MM.1S (cell line): ENCODE measurements at regions not wholly inside any gene's neighbourhood (a gene's known extent, or its start where the extent isn't known, plus 50 kb on each side); places are given as distances from the start of the nearest gene placed in this dataset.

Source experiments
- DNase-seq: peaks from one replicate; pipeline ENCODE4 v3.0.0-alpha.2; 2015
- H2AFZ ChIP-seq: fragments of 300-600 bp; sonication (generic); 2 replicates; pipeline ENCODE4 v1.6.0; 2016; ENCODE audit warnings: antibody characterized with exemption, low read length
- H3F3A ChIP-seq: fragments of 300-600 bp; sonication (generic); 2 replicates; pipeline ENCODE4 v1.6.1; 2016; ENCODE audit warnings: mild to moderate bottlenecking, antibody characterized with exemption, low read length, moderate library complexity, mixed read lengths; ENCODE audit not compliant: insufficient read depth
- H3K27ac ChIP-seq: fragments of 300-600 bp; sonication (generic); 2 replicates; pipeline ENCODE4 v1.5.1; 2016; ENCODE audit warnings: mild to moderate bottlenecking, low read length
- H3K27me3 ChIP-seq: fragments of 300-600 bp; sonication (generic); replicated peaks from 2 replicates; pipeline ENCODE4 v1.6.0; 2016; ENCODE audit warnings: low read length; ENCODE audit not compliant: insufficient read depth
- H3K36me3 ChIP-seq: fragments of 300-600 bp; sonication (generic); replicated peaks from 2 replicates; pipeline ENCODE4 v1.6.1; 2016; ENCODE audit warnings: mild to moderate bottlenecking, low read length, mixed read lengths; ENCODE audit not compliant: insufficient read depth
- H3K4me1 ChIP-seq: fragments of 300-600 bp; sonication (generic); 2 replicates; pipeline ENCODE4 v1.6.1; 2016; ENCODE audit warnings: low read length, mixed read lengths
- H3K4me2 ChIP-seq: fragments of 300-600 bp; sonication (generic); 2 replicates; pipeline ENCODE4 v1.6.0; 2016; ENCODE audit warnings: low read depth, low read length
- H3K4me3 ChIP-seq: fragments of 300-600 bp; sonication (generic); 2 replicates; pipeline ENCODE4 v1.5.1; 2016; ENCODE audit warnings: low read length, mixed read lengths
- H3K79me2 ChIP-seq: fragments of 300-600 bp; sonication (generic); 2 replicates; pipeline ENCODE4 v1.6.1; 2016; ENCODE audit warnings: mixed run types, low read length, mixed read lengths
- H3K9ac ChIP-seq: fragments of 300-600 bp; sonication (generic); 2 replicates; pipeline ENCODE4 v1.6.1; 2016; ENCODE audit warnings: low read length, mixed read lengths
- H3K9me2 ChIP-seq: fragments of 300-600 bp; sonication (generic); replicated peaks from 2 replicates; pipeline ENCODE4 v1.6.1; 2016; ENCODE audit warnings: mild to moderate bottlenecking, low read length, mixed read lengths; ENCODE audit not compliant: insufficient read depth
- H3K9me3 ChIP-seq: fragments of 300-600 bp; sonication (generic); replicated peaks from 2 replicates; pipeline ENCODE4 v1.6.1; 2016; ENCODE audit warnings: mild to moderate bottlenecking, low read length, mixed read lengths; ENCODE audit not compliant: insufficient read depth
- H4K20me1 ChIP-seq: fragments of 300-600 bp; sonication (generic); 2 replicates; pipeline ENCODE4 v1.6.1; 2016; ENCODE audit warnings: mild to moderate bottlenecking, low read length, moderate library complexity, mixed read lengths; ENCODE audit not compliant: insufficient read depth
- EZH2 ChIP-seq: fragments of 300-600 bp; sonication (generic); optimal IDR thresholded peaks from 2 replicates; pipeline ENCODE3; 2017; ENCODE audit warnings: low read depth, mild to moderate bottlenecking, antibody characterized with exemption, low read length, mixed read lengths
- EZH2phosphoT487 ChIP-seq: fragments of 300-600 bp; sonication (generic); IDR thresholded peaks from 2 replicates; pipeline ENCODE4 v1.6.1; 2018; ENCODE audit warnings: antibody characterized with exemption, low read length
- TF ChIP-seq, protein P1 (sequence below): fragments of 300-600 bp; sonication (generic); IDR thresholded peaks from 2 replicates; pipeline ENCODE4 v1.5.1; 2016; ENCODE audit warnings: antibody characterized with exemption, low read length, mixed read lengths

- no peak overlapping the region for H3K4me3 ChIP-seq
- no peak overlapping the region for H3K4me2 ChIP-seq
- H2AFZ ChIP-seq = no peak overlapping the region
- H4K20me1 ChIP-seq = no peaks in the 10 kb centered on the region
- H3K27ac ChIP-seq = no peak overlapping the region
- peaks cover 29% of the 10 kb centered on the region for H3K4me1 ChIP-seq
- H3K9me3 ChIP-seq = no peaks in the 10 kb centered on the region
- DNase-seq = no peak
- H3K36me3 ChIP-seq = no peaks in the 10 kb centered on the region
- no peaks in the 10 kb centered on the region for H3K79me2 ChIP-seq
- H3F3A ChIP-seq = peaks cover 26% of the 10 kb centered on the region
- no peaks in the 10 kb centered on the region for H3K9me2 ChIP-seq
- no peak overlapping the region for H3K9ac ChIP-seq
- TF ChIP-seq EZH2 = no peak
- TF ChIP-seq EZH2phosphoT487 = no peak
- TF ChIP-seq, protein P1, sequence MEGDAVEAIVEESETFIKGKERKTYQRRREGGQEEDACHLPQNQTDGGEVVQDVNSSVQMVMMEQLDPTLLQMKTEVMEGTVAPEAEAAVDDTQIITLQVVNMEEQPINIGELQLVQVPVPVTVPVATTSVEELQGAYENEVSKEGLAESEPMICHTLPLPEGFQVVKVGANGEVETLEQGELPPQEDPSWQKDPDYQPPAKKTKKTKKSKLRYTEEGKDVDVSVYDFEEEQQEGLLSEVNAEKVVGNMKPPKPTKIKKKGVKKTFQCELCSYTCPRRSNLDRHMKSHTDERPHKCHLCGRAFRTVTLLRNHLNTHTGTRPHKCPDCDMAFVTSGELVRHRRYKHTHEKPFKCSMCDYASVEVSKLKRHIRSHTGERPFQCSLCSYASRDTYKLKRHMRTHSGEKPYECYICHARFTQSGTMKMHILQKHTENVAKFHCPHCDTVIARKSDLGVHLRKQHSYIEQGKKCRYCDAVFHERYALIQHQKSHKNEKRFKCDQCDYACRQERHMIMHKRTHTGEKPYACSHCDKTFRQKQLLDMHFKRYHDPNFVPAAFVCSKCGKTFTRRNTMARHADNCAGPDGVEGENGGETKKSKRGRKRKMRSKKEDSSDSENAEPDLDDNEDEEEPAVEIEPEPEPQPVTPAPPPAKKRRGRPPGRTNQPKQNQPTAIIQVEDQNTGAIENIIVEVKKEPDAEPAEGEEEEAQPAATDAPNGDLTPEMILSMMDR = no peak
- H3K27me3 ChIP-seq = no peaks in the 10 kb centered on the region
These were observed 669.2 kb downstream of the NR2F1-AS1 start for GRCh38 chr5:92911851-92912250.

- TF ChIP-seq EZH2 (no peak), EZH2phosphoT487 (no peak)
- TF ChIP-seq, protein P1 = no peak
- H3F3A ChIP-seq = peaks cover 26% of the 10 kb centered on the region
- no peaks in the 10 kb centered on the region for H3K9me2 ChIP-seq
- H3K27ac ChIP-seq = no peak overlapping the region
- no peak overlapping the region for H2AFZ ChIP-seq
- no peak for DNase-seq
- no peak overlapping the region for H3K4me2 ChIP-seq
- no peak overlapping the region for H3K4me3 ChIP-seq
- no peaks in the 10 kb centered on the region for H3K27me3 ChIP-seq
- H3K4me1 ChIP-seq = peaks cover 33% of the 10 kb centered on the region
- H3K9me3 ChIP-seq = no peaks in the 10 kb centered on the region
- H3K79me2 ChIP-seq = no peaks in the 10 kb centered on the region
- no peak overlapping the region for H3K9ac ChIP-seq
- H4K20me1 ChIP-seq = no peaks in the 10 kb centered on the region
- H3K36me3 ChIP-seq = no peaks in the 10 kb centered on the region
These were observed 669.7 kb downstream of the NR2F1-AS1 start for GRCh38 chr5:92911293-92911692.

DNA sequence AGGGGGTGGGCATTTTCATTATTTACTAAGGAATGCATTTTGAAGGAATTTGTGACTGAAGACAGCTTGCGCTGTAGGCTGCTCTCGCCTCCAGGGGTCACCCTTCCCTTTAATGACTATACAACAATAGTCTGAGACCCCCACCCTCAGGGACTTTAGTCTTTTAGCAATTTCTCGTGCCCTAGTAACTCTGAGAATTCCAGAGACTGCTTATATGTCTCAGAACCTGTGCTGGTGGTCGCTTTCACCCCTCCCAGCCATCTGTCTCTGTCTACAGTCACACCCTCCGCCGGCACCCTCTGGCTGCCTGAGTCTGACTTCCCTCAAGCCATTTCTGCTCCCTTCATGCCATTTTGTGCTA, 671.4 kb downstream of the NR2F1-AS1 start:
- Histone ChIP-seq H3K79me2 (no peaks in the 10 kb centered on the region), H3K9ac (no peak overlapping the region), H3K4me1 (peaks cover 33% of the 10 kb centered on the region), H3K9me3 (no peaks in the 10 kb centered on the region), H3K4me3 (no peak overlapping the region; the same call in 1 of the 2 replicates), H4K20me1 (no peaks in the 10 kb centered on the region), H3K9me2 (no peaks in the 10 kb centered on the region), H2AFZ (peak overlapping the region; percentile 35; the same call in 1 of the 2 replicates), H3K4me2 (peak overlapping the region; percentile 67; the same call in 1 of the 2 replicates), H3F3A (peaks cover 26% of the 10 kb centered on the region), H3K27me3 (no peaks in the 10 kb centered on the region), H3K36me3 (no peaks in the 10 kb centered on the region), H3K27ac (peak overlapping the region; percentile 98)
- TF ChIP-seq, protein P1 = peak; percentile 34
- no peak for TF ChIP-seq EZH2phosphoT487
- no peak for DNase-seq
